ENCODE measurements at regions not wholly inside any gene's neighbourhood (a gene's known extent, or its start where the extent isn't known, plus 50 kb on each side); places are given as distances from the start of the nearest gene placed in this dataset.

- TF ChIP-seq, protein P1, sequence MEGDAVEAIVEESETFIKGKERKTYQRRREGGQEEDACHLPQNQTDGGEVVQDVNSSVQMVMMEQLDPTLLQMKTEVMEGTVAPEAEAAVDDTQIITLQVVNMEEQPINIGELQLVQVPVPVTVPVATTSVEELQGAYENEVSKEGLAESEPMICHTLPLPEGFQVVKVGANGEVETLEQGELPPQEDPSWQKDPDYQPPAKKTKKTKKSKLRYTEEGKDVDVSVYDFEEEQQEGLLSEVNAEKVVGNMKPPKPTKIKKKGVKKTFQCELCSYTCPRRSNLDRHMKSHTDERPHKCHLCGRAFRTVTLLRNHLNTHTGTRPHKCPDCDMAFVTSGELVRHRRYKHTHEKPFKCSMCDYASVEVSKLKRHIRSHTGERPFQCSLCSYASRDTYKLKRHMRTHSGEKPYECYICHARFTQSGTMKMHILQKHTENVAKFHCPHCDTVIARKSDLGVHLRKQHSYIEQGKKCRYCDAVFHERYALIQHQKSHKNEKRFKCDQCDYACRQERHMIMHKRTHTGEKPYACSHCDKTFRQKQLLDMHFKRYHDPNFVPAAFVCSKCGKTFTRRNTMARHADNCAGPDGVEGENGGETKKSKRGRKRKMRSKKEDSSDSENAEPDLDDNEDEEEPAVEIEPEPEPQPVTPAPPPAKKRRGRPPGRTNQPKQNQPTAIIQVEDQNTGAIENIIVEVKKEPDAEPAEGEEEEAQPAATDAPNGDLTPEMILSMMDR (IDR thresholded peaks at IDR 0.05), result no peak
- TF ChIP-seq EZH2 (IDR thresholded peaks at IDR 0.05; ENCODE audit: borderline replicate concordance, insufficient read depth, low read depth, low read length, poor library complexity, severe bottlenecking), result no peak
Measured at GRCh38 chr4:127357765-127358164, 275.0 kb upstream of the INTU start.

Data from B cell (primary cell).